ENCODE measurements at regions not wholly inside any gene's neighbourhood (a gene's known extent, or its start where the extent isn't known, plus 50 kb on each side); places are given as distances from the start of the nearest gene placed in this dataset.

DNA sequence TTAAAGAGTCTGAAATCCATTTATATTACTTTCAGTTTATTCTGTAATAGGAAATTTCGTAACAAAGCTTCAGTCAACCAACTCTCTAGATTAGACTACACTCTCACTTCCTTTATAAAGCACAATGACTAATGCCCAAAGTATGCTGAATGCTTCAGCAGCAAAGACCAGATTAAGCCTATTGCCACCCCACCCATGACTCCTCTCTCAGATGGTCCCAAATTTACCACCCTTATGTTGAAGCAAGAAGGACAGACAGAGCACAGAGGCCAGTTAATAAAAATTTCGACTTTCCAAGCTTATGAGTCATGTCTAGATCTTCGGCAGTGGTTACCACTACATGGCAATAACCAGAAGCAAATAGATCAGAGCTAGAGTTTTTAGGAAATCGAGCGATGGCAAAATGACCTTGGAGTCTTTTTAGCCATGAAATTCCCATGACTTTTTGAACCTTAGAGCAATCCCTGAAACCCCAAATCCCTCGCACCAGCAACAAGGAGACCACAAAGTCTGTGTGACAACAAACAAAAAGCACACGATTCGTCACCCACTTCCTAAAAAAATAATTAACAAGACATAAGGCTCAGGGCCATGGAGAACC is 287.8 kb upstream of the RASA1 start:
- TF ChIP-seq, protein P1, sequence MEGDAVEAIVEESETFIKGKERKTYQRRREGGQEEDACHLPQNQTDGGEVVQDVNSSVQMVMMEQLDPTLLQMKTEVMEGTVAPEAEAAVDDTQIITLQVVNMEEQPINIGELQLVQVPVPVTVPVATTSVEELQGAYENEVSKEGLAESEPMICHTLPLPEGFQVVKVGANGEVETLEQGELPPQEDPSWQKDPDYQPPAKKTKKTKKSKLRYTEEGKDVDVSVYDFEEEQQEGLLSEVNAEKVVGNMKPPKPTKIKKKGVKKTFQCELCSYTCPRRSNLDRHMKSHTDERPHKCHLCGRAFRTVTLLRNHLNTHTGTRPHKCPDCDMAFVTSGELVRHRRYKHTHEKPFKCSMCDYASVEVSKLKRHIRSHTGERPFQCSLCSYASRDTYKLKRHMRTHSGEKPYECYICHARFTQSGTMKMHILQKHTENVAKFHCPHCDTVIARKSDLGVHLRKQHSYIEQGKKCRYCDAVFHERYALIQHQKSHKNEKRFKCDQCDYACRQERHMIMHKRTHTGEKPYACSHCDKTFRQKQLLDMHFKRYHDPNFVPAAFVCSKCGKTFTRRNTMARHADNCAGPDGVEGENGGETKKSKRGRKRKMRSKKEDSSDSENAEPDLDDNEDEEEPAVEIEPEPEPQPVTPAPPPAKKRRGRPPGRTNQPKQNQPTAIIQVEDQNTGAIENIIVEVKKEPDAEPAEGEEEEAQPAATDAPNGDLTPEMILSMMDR (conservative IDR thresholded peaks at IDR 0.05), result no peak

DNA sequence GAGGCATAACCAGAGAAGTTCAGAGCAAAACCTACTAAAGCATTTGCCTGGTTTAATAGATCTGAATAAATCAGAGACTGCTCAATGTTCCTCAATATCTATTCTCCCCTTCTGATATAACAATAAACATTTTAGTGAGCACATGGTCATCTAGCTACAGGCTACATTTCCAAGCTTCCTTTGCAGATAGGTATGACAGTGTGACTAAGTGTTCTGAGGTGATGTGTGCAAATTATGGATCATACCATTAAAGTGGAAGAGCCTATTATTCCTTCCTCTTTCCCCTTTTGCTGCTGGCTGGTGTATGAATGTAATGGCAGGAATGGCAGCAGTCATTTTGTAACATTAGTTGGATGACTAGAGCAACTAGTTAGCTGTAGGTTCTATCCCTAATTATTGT is 285.8 kb upstream of the RASA1 start:
- H3K4me1 Mint-ChIP-seq, result no peaks in the 10 kb centered on the region
- no peaks in the 10 kb centered on the region for H3K27me3 Mint-ChIP-seq (ENCODE audit: low read depth)
- no peak overlapping the region for H3K27ac Mint-ChIP-seq (ENCODE audit: unreplicated experiment)
- no peaks in the 10 kb centered on the region for H3K9me3 Mint-ChIP-seq
- no peak for DNase-seq (ENCODE audit: low read depth, low spot score)
- TF ChIP-seq, protein P1 (conservative IDR thresholded peaks at IDR 0.05), result no peak
- H3K4me3 Mint-ChIP-seq, result no peak overlapping the region
- no peaks in the 10 kb centered on the region for H3K36me3 Mint-ChIP-seq (ENCODE audit: low read depth)

More for the DNA sequence above, 287.8 kb upstream of the RASA1 start:
- no peak for DNase-seq (ENCODE audit: low read depth, low spot score)
- H3K27me3 Mint-ChIP-seq (ENCODE audit: low read depth), result no peaks in the 10 kb centered on the region
- H3K4me3 Mint-ChIP-seq, result no peak overlapping the region
- no peaks in the 10 kb centered on the region for H3K36me3 Mint-ChIP-seq (ENCODE audit: low read depth)
- no peak overlapping the region for H3K27ac Mint-ChIP-seq (ENCODE audit: unreplicated experiment)
- no peaks in the 10 kb centered on the region for H3K9me3 Mint-ChIP-seq
- no peaks in the 10 kb centered on the region for H3K4me1 Mint-ChIP-seq

DNA sequence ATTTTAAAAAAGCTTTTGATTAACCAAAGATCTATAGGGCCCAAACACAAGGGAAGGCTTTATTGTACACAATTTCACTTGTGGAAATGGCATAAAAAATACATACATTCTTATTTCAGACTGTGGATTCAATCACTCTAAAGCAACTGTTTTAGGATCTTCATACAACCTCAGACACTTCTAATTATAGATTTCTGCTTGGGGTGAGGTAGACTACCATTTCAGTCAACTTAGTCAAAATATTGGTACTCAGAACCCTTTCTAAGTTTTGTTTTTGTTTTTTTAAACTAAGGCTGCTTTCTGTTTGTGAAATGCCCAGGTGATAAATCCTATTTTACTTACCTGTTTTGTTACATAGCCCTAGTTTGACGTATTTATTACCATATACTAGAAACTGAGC is 284.5 kb upstream of the RASA1 start:
- Mint-ChIP-seq H3K27me3 (ENCODE audit: low read depth) (no peaks in the 10 kb centered on the region), H3K27ac (ENCODE audit: unreplicated experiment) (no peak overlapping the region), H3K4me1 (no peaks in the 10 kb centered on the region), H3K9me3 (no peaks in the 10 kb centered on the region), H3K36me3 (ENCODE audit: low read depth) (no peaks in the 10 kb centered on the region), H3K4me3 (no peak overlapping the region)
- TF ChIP-seq, protein P1 (conservative IDR thresholded peaks at IDR 0.05), result no peak
- DNase-seq (ENCODE audit: low read depth, low spot score), result no peak

DNA sequence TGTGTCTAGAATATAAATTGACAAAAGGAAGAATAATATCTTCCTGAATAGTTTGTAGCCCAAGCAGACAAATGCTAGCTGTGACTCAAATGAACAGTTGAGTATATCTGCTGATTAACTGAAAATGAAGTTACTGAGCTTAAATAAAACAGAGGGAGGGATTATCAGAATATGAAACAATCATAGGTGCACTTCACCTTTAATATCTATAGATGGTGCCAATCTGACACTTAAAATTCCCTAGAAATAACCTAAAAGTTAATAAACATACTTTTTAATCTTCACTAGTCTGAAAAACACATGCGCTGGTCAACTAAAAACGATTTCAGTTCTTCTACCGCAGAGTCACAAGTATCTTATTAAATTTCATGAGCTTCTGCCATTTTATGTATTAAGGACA is 280.8 kb upstream of the RASA1 start:
- no peaks in the 10 kb centered on the region for H3K4me1 Mint-ChIP-seq
- H3K36me3 Mint-ChIP-seq (ENCODE audit: low read depth), result no peaks in the 10 kb centered on the region
- TF ChIP-seq, protein P1 (conservative IDR thresholded peaks at IDR 0.05), result no peak
- H3K27ac Mint-ChIP-seq (ENCODE audit: unreplicated experiment), result no peak overlapping the region
- no peaks in the 10 kb centered on the region for H3K27me3 Mint-ChIP-seq (ENCODE audit: low read depth)
- no peak for DNase-seq (ENCODE audit: low read depth, low spot score)
- no peak overlapping the region for H3K4me3 Mint-ChIP-seq
- no peaks in the 10 kb centered on the region for H3K9me3 Mint-ChIP-seq

DNA sequence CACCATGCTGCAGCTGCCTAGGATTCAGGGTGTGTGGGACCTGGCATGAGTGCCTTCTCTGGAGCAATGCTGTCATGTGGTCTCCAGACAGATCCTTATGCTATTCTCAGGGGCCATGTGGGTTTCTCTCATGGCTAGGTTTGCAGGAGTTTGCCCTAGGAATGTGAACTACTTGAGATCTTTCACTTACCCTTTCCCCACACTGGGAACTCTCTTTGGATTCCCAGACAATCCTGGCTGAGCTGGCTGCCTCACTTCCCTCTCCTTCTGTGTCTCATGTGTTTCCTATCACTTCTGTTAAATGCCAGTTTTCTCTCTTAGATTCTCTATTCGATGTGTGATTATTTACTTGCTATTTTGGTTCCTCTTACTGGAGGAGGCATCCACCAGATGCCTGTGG is 270.2 kb upstream of the RASA1 start:
- H3K4me1 Mint-ChIP-seq, result no peaks in the 10 kb centered on the region
- H3K9me3 Mint-ChIP-seq, result peaks cover 15% of the 10 kb centered on the region
- H3K4me3 Mint-ChIP-seq, result no peak overlapping the region
- DNase-seq (ENCODE audit: low read depth, low spot score), result no peak
- H3K36me3 Mint-ChIP-seq (ENCODE audit: low read depth), result no peaks in the 10 kb centered on the region
- H3K27me3 Mint-ChIP-seq (ENCODE audit: low read depth), result no peaks in the 10 kb centered on the region
- TF ChIP-seq, protein P1 (conservative IDR thresholded peaks at IDR 0.05), result no peak
- no peak overlapping the region for H3K27ac Mint-ChIP-seq (ENCODE audit: unreplicated experiment)

Measured in neural crest cell (in vitro differentiated cells).